Pancreas (tissue), 10 donors: ENCODE measurements at regions not wholly inside any gene's neighbourhood (a gene's known extent, or its start where the extent isn't known, plus 50 kb on each side); places are given as distances from the start of the nearest gene placed in this dataset.
"Not testable (repeated sequence)": the region's sequence is repeated elsewhere in the genome, so short reads cannot be mapped to it uniquely, and the experiment has no call there.

Source experiments
- ATAC-seq, 4 donors: fragments of 200-7000 bp; cut with Tn5 transposase; one replicate each; pipeline versions ENCODE4 v1.8.0 to v1.9.1; 2020; ENCODE audit warnings: mild to moderate bottlenecking in 4 of 4, moderate library complexity in 4 of 4
- DNase-seq, 6 donors: peaks; one replicate each; pipeline ENCODE4 v3.0.0-alpha.2; 2020
- FAIRE-seq: peaks from 2 replicates; lab custom pipeline; 2012; peaks lifted over from hg19 to GRCh38; lab: Jason Lieb, UNC
- H3K27ac ChIP-seq, 4 donors: fragments of 200-600 bp; sonication (generic); 1 replicate in 3 of 4; 2 replicates in 1 of 4; pipeline versions ENCODE4 v1.5.0 to v1.8.0; 2020
- H3K27me3 ChIP-seq, 4 donors: fragments of 200-600 bp; one replicate each; pipeline ENCODE4 v1.8.0; 2021
- H3K36me3 ChIP-seq, 3 donors: fragments of 200-600 bp; sonication (generic) in 1 of 3; one replicate each; pipeline versions ENCODE4 v1.5.0 to v1.8.0; 2020 to 2021
- H3K4me1 ChIP-seq, 3 donors: fragments of 200-600 bp; one replicate each; pipeline ENCODE4 v1.8.0; 2021
- H3K4me3 ChIP-seq, 4 donors: fragments of 200-600 bp; sonication (generic) in 2 of 4; one replicate each; pipeline versions ENCODE4 v1.5.0 to v1.8.0; 2020 to 2021
- H3K9me3 ChIP-seq, 4 donors: fragments of 200-600 bp; one replicate each; pipeline ENCODE4 v1.8.0; 2021
- WGBS, 2 donors: extraction: QIAGEN DNeasy Blood & Tissue Kit; methylation state at CpG; one replicate each; pipeline ENCODE4 v1.1.7; 2013; 5-methylcytosine and 5-hydroxymethylcytosine counted together
- intact Hi-C, 3 donors: fragments of 100-400 bp; cut with DNase I; formaldehyde crosslinking; loops; one replicate each; pipeline versions ENCODE4 v1.11.1 to v1.14.2; 2022
- TF ChIP-seq, protein P1 (sequence below), 4 donors: fragments of 200-600 bp; sonication (generic) in 3 of 4; IDR thresholded peaks; one replicate each; pipeline versions ENCODE4 v1.5.0 to v1.8.0; 2021; ENCODE audit warnings: antibody characterized with exemption in 4 of 4
- donor health status: healthy with polysubstance abuse.
- donor health status: DM: no; HTN: no; CAD: no; lungs with moderate emphysema.
- donor health status: DM: no; HTN: no; CAD: no.
- donor health status: control.
- donor health status: control.
- donor health status: Bipolar disorder and iron deficiency.
- donor health status: DM: yes; HTN: yes; CAD: no.
- donor health status: DM: no; HTN: no; CAD: no.
- donor health status: DM: no; HTN: no; CAD: no.
- donor health status: DM: yes; HTN: yes; CAD: no.

GRCh38 chr11:34784318-34784841 is 131.8 kb downstream of the APIP start:
- TF ChIP-seq, protein P1, sequence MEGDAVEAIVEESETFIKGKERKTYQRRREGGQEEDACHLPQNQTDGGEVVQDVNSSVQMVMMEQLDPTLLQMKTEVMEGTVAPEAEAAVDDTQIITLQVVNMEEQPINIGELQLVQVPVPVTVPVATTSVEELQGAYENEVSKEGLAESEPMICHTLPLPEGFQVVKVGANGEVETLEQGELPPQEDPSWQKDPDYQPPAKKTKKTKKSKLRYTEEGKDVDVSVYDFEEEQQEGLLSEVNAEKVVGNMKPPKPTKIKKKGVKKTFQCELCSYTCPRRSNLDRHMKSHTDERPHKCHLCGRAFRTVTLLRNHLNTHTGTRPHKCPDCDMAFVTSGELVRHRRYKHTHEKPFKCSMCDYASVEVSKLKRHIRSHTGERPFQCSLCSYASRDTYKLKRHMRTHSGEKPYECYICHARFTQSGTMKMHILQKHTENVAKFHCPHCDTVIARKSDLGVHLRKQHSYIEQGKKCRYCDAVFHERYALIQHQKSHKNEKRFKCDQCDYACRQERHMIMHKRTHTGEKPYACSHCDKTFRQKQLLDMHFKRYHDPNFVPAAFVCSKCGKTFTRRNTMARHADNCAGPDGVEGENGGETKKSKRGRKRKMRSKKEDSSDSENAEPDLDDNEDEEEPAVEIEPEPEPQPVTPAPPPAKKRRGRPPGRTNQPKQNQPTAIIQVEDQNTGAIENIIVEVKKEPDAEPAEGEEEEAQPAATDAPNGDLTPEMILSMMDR (IDR thresholded peaks at IDR 0.05): no peak
- Histone ChIP-seq H3K27me3 (no peaks in the 10 kb centered on the region), H3K27ac (no peak overlapping the region), H3K4me3 (no peak overlapping the region), H3K4me1 (no peaks in the 10 kb centered on the region), H3K36me3 (no peaks in the 10 kb centered on the region), H3K9me3 (no peaks in the 10 kb centered on the region)
- DNase-seq (no peak), ATAC-seq (peak in 2 of 4 donors; percentile 25 to 30), FAIRE-seq (no peak)
- 44 to 59% methylated on average over 2 of the region's 2 CpGs for WGBS, 2 donors
- intact Hi-C loops: no loop called here

DNA sequence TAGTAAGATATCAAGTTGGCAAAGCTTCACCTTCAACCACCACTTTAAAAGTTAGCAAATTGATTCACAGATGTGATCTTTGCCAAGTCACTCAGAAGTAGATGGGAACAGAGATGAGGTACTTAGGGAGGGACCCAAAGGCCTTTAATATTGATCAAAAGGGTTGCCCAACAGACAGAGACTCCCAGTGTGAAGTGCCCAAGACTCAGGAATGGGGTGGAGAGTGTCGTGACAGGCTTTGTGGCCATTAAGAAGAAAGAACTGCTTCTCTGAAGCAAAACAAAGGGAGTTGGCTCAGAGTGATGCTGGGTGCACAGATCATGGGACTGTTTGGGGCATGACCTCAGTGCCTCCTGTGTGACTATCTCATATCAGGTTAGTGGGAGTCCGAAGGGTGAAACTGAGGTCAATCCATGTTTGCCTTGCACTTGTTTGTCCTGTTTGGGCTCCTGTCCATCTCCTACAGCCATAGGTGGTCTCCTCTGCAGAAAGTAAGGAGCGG is 132.3 kb downstream of the APIP start:
- H3K4me1 ChIP-seq: no peaks in the 10 kb centered on the region
- DNase-seq: no peak
- no peaks in the 10 kb centered on the region for H3K27me3 ChIP-seq
- ATAC-seq: peak in 1 of 4 donors; percentile 27
- H3K9me3 ChIP-seq: no peaks in the 10 kb centered on the region
- TF ChIP-seq, protein P1 (IDR thresholded peaks at IDR 0.05): no peak
- intact Hi-C loops: no loop called here
- no peak overlapping the region for H3K27ac ChIP-seq
- no peak overlapping the region for H3K4me3 ChIP-seq
- no peak for FAIRE-seq
- 81 to 88% methylated on average over 3 of the region's 3 CpGs for whole genome bisulfite sequencing, 2 donors
- no peaks in the 10 kb centered on the region for H3K36me3 ChIP-seq

DNA sequence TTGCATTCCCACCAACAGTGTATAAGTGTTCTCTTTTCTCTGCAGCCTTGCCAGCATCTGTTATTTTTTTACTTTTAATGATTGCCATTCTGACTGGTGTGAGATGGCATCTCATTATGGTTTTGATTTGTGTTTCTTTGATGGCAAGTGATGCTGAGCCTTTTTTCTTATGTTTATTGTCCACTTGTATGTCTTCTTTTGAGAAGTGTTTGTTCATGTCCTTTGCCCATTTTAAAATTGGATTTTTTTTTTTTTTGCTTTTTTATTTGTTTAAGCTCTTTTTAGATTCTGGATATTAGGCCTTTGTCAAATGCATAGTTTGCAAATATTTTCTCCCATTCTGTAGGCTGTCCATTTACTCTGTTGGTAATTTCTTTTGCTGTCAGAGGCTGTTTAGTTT is 134.4 kb downstream of the APIP start:
- DNase-seq, H3K4me3 ChIP-seq, H3K4me1 ChIP-seq, FAIRE-seq, H3K36me3 ChIP-seq, intact Hi-C loops, H3K27ac ChIP-seq, ATAC-seq, H3K9me3 ChIP-seq, H3K27me3 ChIP-seq: not testable (repeated sequence)

DNA sequence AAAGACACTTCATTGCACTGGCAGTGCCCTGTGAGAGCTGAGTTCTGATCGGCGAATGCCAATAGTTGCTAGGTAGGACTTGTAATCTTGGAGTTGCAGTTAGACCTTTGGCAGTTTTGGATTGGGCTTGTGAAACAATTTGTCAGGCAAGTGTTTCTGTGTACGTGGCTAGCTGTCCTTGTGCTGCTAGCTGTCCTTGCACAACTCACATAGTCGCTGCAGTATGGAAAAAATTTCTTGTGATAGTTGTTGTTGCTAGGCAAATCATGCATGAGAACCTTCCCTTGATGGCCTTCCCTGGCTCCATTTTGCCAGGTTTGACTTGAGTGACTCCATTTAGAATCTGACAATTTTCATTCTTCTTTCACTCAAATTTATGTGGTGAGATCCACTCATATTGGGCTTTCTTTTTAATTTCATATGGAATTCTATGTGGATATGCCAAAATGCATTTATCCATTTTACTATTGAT is 140.7 kb downstream of the APIP start:
- WGBS, 2 donors: 74 to 87% methylated on average over 4 of the region's 4 CpGs
- TF ChIP-seq, protein P1 (IDR thresholded peaks at IDR 0.05): no peak
- FAIRE-seq (no peak), ATAC-seq (no peak), DNase-seq (no peak)
- no peaks in the 10 kb centered on the region for H3K36me3 ChIP-seq
- intact Hi-C loops: no loop called here
- H3K27me3 ChIP-seq: no peaks in the 10 kb centered on the region
- no peaks in the 10 kb centered on the region for H3K4me1 ChIP-seq
- H3K27ac ChIP-seq: no peak overlapping the region
- H3K9me3 ChIP-seq: no peaks in the 10 kb centered on the region
- H3K4me3 ChIP-seq: no peak overlapping the region

DNA sequence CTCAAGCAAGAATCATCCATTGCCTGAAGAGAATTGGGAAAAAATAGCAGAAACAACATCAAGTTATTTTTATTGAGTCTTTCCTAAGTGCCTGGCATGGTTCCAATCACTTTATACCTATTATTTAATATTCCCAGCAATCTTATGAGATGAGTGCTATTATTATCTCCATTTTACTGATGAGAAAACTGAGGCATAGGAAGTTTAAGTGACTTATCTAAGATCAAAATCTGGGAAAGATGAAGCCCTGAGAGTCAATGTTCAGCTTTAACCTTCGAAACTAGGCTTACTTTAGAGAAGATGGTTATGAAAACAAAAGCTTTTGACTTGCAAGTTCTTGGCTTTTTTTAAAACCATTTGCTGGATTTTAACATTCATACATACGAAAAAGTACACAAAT is 141.6 kb downstream of the APIP start:
- 56 to 65% methylated on average over 2 of the region's 2 CpGs for WGBS, 2 donors

More for the DNA sequence above, 141.6 kb downstream of the APIP start:
- Histone ChIP-seq H3K27ac (no peak overlapping the region), H3K9me3 (no peaks in the 10 kb centered on the region), H3K36me3 (no peaks in the 10 kb centered on the region), H3K27me3 (no peaks in the 10 kb centered on the region), H3K4me3 (no peak overlapping the region), H3K4me1 (no peaks in the 10 kb centered on the region)
- ATAC-seq (no peak), FAIRE-seq (no peak), DNase-seq (no peak)
- intact Hi-C loops: no loop called here
- TF ChIP-seq, protein P1 (IDR thresholded peaks at IDR 0.05): no peak
